NT2/D1 (cell line): ENCODE measurements at regions not wholly inside any gene's neighbourhood (a gene's known extent, or its start where the extent isn't known, plus 50 kb on each side); places are given as distances from the start of the nearest gene placed in this dataset.
"Not testable (repeated sequence)": the region's sequence is repeated elsewhere in the genome, so short reads cannot be mapped to it uniquely, and the experiment has no call there.

Experiments used
- DNase-seq: peaks from one replicate; pipeline ENCODE4 v3.0.0-alpha.2; 2011; ENCODE audit warnings: low read depth, low spot score
- H3K27me3 ChIP-seq: 2 replicates; pipeline ENCODE4 v1.6.0; 2011; ENCODE audit warnings: mild to moderate bottlenecking; ENCODE audit not compliant: insufficient read length, insufficient read depth
- H3K36me3 ChIP-seq: 2 replicates; pipeline ENCODE4 v1.6.1; 2011; ENCODE audit warnings: mild to moderate bottlenecking, low read length, mixed read lengths; ENCODE audit not compliant: insufficient read depth, insufficient read length
- H3K4me1 ChIP-seq: 2 replicates; pipeline ENCODE4 v1.5.1; 2011; ENCODE audit not compliant: insufficient read depth, insufficient read length
- H3K4me3 ChIP-seq: 2 replicates; pipeline ENCODE4 v1.5.1; 2011; ENCODE audit warnings: low read depth; ENCODE audit not compliant: insufficient read length
- H3K9ac ChIP-seq: 2 replicates; pipeline ENCODE4 v1.6.0; 2011; ENCODE audit warnings: low read depth; ENCODE audit not compliant: insufficient read length
- H3K9me3 ChIP-seq: 2 replicates; pipeline ENCODE4 v1.5.1; 2011; ENCODE audit warnings: mild to moderate bottlenecking, low read length; ENCODE audit not compliant: insufficient read depth
- SUZ12 ChIP-seq: IDR thresholded peaks from 2 replicates; pipeline ENCODE4 v1.6.1; 2011; ENCODE audit not compliant: insufficient read length, insufficient read depth; ENCODE audit errors: extremely low read depth
- YY1 ChIP-seq: IDR thresholded peaks from 2 replicates; pipeline ENCODE4 v1.6.1; 2011; ENCODE audit not compliant: insufficient read length, insufficient read depth
- ZNF274 ChIP-seq: IDR thresholded peaks from 2 replicates; pipeline ENCODE4 v1.6.1; 2011; ENCODE audit warnings: mild to moderate bottlenecking, low read depth, low read length

- DNase-seq, result no peak
- Histone ChIP-seq H3K9me3 (no peaks in the 10 kb centered on the region), H3K36me3 (no peaks in the 10 kb centered on the region), H3K4me3 (no peak overlapping the region), H3K27me3 (no peaks in the 10 kb centered on the region), H3K9ac (no peak overlapping the region), H3K4me1 (no peaks in the 10 kb centered on the region)
- TF ChIP-seq SUZ12, result no peak
- TF ChIP-seq ZNF274, result no peak
Measured at GRCh38 chr10:109324721-109325120, 598.6 kb downstream of the XPNPEP1 start.

- TF ChIP-seq ZNF274, result no peak
- no peak for TF ChIP-seq YY1
- no peak for TF ChIP-seq SUZ12
- H3K27me3 ChIP-seq, result no peaks in the 10 kb centered on the region
- no peak overlapping the region for H3K9ac ChIP-seq
- H3K4me3 ChIP-seq, result no peak overlapping the region
- no peaks in the 10 kb centered on the region for H3K36me3 ChIP-seq
- DNase-seq, result no peak
- no peaks in the 10 kb centered on the region for H3K9me3 ChIP-seq
- no peaks in the 10 kb centered on the region for H3K4me1 ChIP-seq
Measured at GRCh38 chr10:109317746-109318366, 605.5 kb downstream of the XPNPEP1 start.

- not testable (repeated sequence) for H3K4me1 ChIP-seq, H3K36me3 ChIP-seq, H3K9me3 ChIP-seq, H3K4me3 ChIP-seq, H3K27me3 ChIP-seq, DNase-seq, H3K9ac ChIP-seq
Measured at GRCh38 chr10:109314016-109314415, 609.3 kb downstream of the XPNPEP1 start.

- not testable (repeated sequence) for H3K9ac ChIP-seq
Measured at GRCh38 chr10:109312555-109312954, 610.8 kb downstream of the XPNPEP1 start.

GRCh38 chr10:109308971-109309370, 614.3 kb downstream of the XPNPEP1 start:
- H3K4me1 ChIP-seq, result no peaks in the 10 kb centered on the region
- TF ChIP-seq YY1 (no peak), SUZ12 (no peak), ZNF274 (no peak)
- H3K9me3 ChIP-seq, result no peaks in the 10 kb centered on the region
- H3K36me3 ChIP-seq, result no peaks in the 10 kb centered on the region
- no peak overlapping the region for H3K9ac ChIP-seq
- no peak overlapping the region for H3K4me3 ChIP-seq
- H3K27me3 ChIP-seq, result no peaks in the 10 kb centered on the region
- no peak for DNase-seq

More at GRCh38 chr10:109312555-109312954, 610.8 kb downstream of the XPNPEP1 start:
- H3K4me1 ChIP-seq, H3K36me3 ChIP-seq, H3K9me3 ChIP-seq, H3K27me3 ChIP-seq, DNase-seq, H3K4me3 ChIP-seq: not testable (repeated sequence)

- H3K9ac ChIP-seq, DNase-seq, H3K4me1 ChIP-seq: not testable (repeated sequence)
Measured at GRCh38 chr10:109307102-109307501, 616.2 kb downstream of the XPNPEP1 start.

GRCh38 chr10:109306698-109307097, 616.6 kb downstream of the XPNPEP1 start:
- no peaks in the 10 kb centered on the region for H3K36me3 ChIP-seq
- no peak for DNase-seq
- H3K4me1 ChIP-seq, result no peaks in the 10 kb centered on the region
- H3K4me3 ChIP-seq, result no peak overlapping the region
- no peak overlapping the region for H3K9ac ChIP-seq
- TF ChIP-seq ZNF274, result no peak
- TF ChIP-seq YY1, result no peak
- no peak for TF ChIP-seq SUZ12
- no peaks in the 10 kb centered on the region for H3K27me3 ChIP-seq
- no peaks in the 10 kb centered on the region for H3K9me3 ChIP-seq

More at GRCh38 chr10:109307102-109307501, 616.2 kb downstream of the XPNPEP1 start:
- H3K4me3 ChIP-seq, H3K27me3 ChIP-seq, H3K36me3 ChIP-seq, H3K9me3 ChIP-seq: not testable (repeated sequence)

GRCh38 chr10:109287858-109288257, 635.5 kb downstream of the XPNPEP1 start:
- H3K4me1 ChIP-seq, result no peaks in the 10 kb centered on the region
- no peak overlapping the region for H3K4me3 ChIP-seq
- H3K27me3 ChIP-seq, result no peaks in the 10 kb centered on the region
- no peaks in the 10 kb centered on the region for H3K9me3 ChIP-seq
- no peak overlapping the region for H3K9ac ChIP-seq
- H3K36me3 ChIP-seq, result no peaks in the 10 kb centered on the region
- no peak for DNase-seq
- TF ChIP-seq YY1, result no peak
- TF ChIP-seq SUZ12, result no peak
- TF ChIP-seq ZNF274, result no peak
